ENCODE measurements at regions not wholly inside any gene's neighbourhood (a gene's known extent, or its start where the extent isn't known, plus 50 kb on each side); places are given as distances from the start of the nearest gene placed in this dataset.

DNA sequence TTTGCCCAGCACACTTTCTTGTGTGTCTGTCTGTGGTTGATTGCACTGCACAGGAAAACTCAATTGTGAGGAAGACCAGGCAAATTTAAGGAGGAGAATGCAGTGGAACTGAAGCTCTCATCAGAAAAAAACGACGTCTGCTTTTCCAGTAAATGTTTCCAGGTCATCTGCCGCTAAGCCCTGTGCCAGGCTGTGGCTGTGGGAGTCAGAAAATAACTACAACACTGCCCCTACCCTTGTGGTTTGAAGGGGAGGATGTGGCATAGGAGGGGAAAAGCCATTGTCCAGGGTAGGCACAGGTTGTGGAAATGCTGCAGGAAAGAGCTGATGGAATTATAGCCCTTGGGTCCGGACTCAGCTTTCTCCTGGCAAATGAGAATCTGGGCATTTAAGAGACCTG, 259.7 kb upstream of the TMEM132C start:
- no peak for TF ChIP-seq CTCF (IDR thresholded peaks at IDR 0.05; ENCODE audit: poor library complexity, severe bottlenecking)
- no peaks in the 10 kb centered on the region for H3K4me1 ChIP-seq (ENCODE audit: insufficient read depth, poor library complexity, severe bottlenecking)
- H3K27me3 ChIP-seq (ENCODE audit: insufficient read depth, poor library complexity, severe bottlenecking), result no peaks in the 10 kb centered on the region
- no peaks in the 10 kb centered on the region for H3K9me3 ChIP-seq (ENCODE audit: severe bottlenecking)
- no peaks in the 10 kb centered on the region for H3K36me3 ChIP-seq (ENCODE audit: low read depth)
- ATAC-seq (ENCODE audit: low read depth) (no peak), DNase-seq (ENCODE audit: low spot score) (no peak)
- H3K27ac ChIP-seq (ENCODE audit: poor library complexity, severe bottlenecking), result no peak overlapping the region
- no peak overlapping the region for H3K4me3 ChIP-seq (ENCODE audit: severe bottlenecking)

DNA sequence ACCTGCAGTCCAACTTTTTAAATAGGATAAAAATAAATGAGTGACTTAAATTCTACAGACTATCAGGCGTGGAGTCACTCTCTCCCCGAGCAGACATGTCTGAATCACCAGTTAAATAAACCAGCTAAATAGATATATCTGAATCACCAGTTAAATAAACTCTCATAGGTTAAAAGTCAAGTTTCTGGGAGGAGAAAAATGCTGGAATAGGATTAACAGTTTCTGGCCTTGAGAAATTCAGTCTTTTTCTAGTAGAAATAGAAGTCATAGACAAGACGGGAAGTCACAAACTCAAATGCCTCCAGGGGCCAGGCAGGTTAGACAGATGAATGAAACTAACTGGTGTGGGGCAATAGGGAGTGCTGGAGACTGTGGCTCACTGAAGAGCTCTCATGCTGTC, 258.6 kb upstream of the TMEM132C start:
- no peak for TF ChIP-seq CTCF (IDR thresholded peaks at IDR 0.05; ENCODE audit: poor library complexity, severe bottlenecking)
- H3K4me3 ChIP-seq (ENCODE audit: severe bottlenecking), result no peak overlapping the region
- no peaks in the 10 kb centered on the region for H3K36me3 ChIP-seq (ENCODE audit: low read depth)
- H3K27me3 ChIP-seq (ENCODE audit: insufficient read depth, poor library complexity, severe bottlenecking), result no peaks in the 10 kb centered on the region
- no peaks in the 10 kb centered on the region for H3K4me1 ChIP-seq (ENCODE audit: insufficient read depth, poor library complexity, severe bottlenecking)
- DNase-seq (ENCODE audit: low spot score) (no peak), ATAC-seq (ENCODE audit: low read depth) (peak; percentile 36; the same call in 1 of the 3 replicates)
- H3K27ac ChIP-seq (ENCODE audit: poor library complexity, severe bottlenecking), result no peak overlapping the region
- no peaks in the 10 kb centered on the region for H3K9me3 ChIP-seq (ENCODE audit: severe bottlenecking)

GRCh38 chr12:128009108-128009507, 257.9 kb upstream of the TMEM132C start:
- DNase-seq (ENCODE audit: low spot score), result no peak
- no peak overlapping the region for H3K4me3 ChIP-seq (ENCODE audit: severe bottlenecking)
- H3K4me1 ChIP-seq (ENCODE audit: insufficient read depth, poor library complexity, severe bottlenecking), result no peaks in the 10 kb centered on the region
- no peaks in the 10 kb centered on the region for H3K27me3 ChIP-seq (ENCODE audit: insufficient read depth, poor library complexity, severe bottlenecking)
- TF ChIP-seq CTCF (IDR thresholded peaks at IDR 0.05; ENCODE audit: poor library complexity, severe bottlenecking), result no peak
- H3K9me3 ChIP-seq (ENCODE audit: severe bottlenecking), result no peaks in the 10 kb centered on the region
- H3K27ac ChIP-seq (ENCODE audit: poor library complexity, severe bottlenecking), result no peak overlapping the region
- ATAC-seq (ENCODE audit: low read depth), result no peak
- no peaks in the 10 kb centered on the region for H3K36me3 ChIP-seq (ENCODE audit: low read depth)

- H3K4me1 ChIP-seq (ENCODE audit: insufficient read depth, poor library complexity, severe bottlenecking), result no peaks in the 10 kb centered on the region
- H3K4me3 ChIP-seq (ENCODE audit: severe bottlenecking), result no peak overlapping the region
- ATAC-seq (ENCODE audit: low read depth) (no peak), DNase-seq (ENCODE audit: low spot score) (no peak)
- no peak overlapping the region for H3K27ac ChIP-seq (ENCODE audit: poor library complexity, severe bottlenecking)
- TF ChIP-seq CTCF (IDR thresholded peaks at IDR 0.05; ENCODE audit: poor library complexity, severe bottlenecking), result no peak
- no peaks in the 10 kb centered on the region for H3K36me3 ChIP-seq (ENCODE audit: low read depth)
- H3K9me3 ChIP-seq (ENCODE audit: severe bottlenecking), result no peaks in the 10 kb centered on the region
- no peaks in the 10 kb centered on the region for H3K27me3 ChIP-seq (ENCODE audit: insufficient read depth, poor library complexity, severe bottlenecking)
Measured at GRCh38 chr12:128012110-128012509, 254.9 kb upstream of the TMEM132C start.

DNA sequence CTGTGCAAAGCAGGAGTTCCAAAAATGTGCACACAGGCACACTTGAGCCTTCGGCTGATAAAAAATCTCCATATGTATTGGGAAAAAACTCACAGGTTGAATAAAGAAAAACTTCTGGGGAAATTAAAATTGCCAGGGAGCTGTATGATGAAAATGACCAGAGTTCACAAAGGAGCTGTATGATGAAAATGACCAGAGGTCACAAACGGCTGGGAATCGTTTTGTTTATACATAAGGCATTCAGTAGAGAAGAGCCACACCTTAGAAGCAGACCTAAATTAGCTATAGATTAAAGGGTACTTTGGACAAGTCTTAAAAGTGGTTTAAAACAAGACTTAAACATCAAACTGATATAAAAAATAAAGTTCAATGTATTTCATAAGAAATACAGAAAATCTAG, 251.7 kb upstream of the TMEM132C start:
- Histone ChIP-seq H3K27ac (ENCODE audit: poor library complexity, severe bottlenecking) (no peak overlapping the region), H3K9me3 (ENCODE audit: severe bottlenecking) (no peaks in the 10 kb centered on the region), H3K36me3 (ENCODE audit: low read depth) (no peaks in the 10 kb centered on the region), H3K27me3 (ENCODE audit: insufficient read depth, poor library complexity, severe bottlenecking) (no peaks in the 10 kb centered on the region), H3K4me1 (ENCODE audit: insufficient read depth, poor library complexity, severe bottlenecking) (no peaks in the 10 kb centered on the region), H3K4me3 (ENCODE audit: severe bottlenecking) (no peak overlapping the region)
- no peak for TF ChIP-seq CTCF (IDR thresholded peaks at IDR 0.05; ENCODE audit: poor library complexity, severe bottlenecking)
- DNase-seq (ENCODE audit: low spot score) (no peak), ATAC-seq (ENCODE audit: low read depth) (no peak)
